ENCODE measurements at regions not wholly inside any gene's neighbourhood (a gene's known extent, or its start where the extent isn't known, plus 50 kb on each side); places are given as distances from the start of the nearest gene placed in this dataset.
"Not testable (repeated sequence)": the region's sequence is repeated elsewhere in the genome, so short reads cannot be mapped to it uniquely, and the experiment has no call there.

DNA sequence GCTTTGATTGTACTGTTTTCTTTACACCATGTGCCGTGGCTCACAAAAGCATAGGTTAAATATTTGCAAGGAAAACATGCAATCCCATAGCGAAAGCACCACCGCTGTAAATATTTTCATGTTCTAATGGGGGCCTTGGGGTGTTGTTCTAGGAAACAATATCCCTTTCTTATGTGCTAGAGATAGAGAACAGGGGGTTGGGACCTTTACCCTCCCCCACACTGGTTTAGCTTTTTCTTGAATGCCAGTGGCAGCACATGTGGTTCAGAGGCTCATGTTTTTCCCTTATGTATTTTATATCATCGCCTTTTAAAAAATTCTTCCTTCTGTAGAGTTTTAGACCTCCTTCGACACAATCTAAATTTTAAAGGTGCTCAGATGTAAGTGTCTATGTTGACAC is 422.6 kb upstream of the TENM3 start:
- ATAC-seq: no peak

DNA sequence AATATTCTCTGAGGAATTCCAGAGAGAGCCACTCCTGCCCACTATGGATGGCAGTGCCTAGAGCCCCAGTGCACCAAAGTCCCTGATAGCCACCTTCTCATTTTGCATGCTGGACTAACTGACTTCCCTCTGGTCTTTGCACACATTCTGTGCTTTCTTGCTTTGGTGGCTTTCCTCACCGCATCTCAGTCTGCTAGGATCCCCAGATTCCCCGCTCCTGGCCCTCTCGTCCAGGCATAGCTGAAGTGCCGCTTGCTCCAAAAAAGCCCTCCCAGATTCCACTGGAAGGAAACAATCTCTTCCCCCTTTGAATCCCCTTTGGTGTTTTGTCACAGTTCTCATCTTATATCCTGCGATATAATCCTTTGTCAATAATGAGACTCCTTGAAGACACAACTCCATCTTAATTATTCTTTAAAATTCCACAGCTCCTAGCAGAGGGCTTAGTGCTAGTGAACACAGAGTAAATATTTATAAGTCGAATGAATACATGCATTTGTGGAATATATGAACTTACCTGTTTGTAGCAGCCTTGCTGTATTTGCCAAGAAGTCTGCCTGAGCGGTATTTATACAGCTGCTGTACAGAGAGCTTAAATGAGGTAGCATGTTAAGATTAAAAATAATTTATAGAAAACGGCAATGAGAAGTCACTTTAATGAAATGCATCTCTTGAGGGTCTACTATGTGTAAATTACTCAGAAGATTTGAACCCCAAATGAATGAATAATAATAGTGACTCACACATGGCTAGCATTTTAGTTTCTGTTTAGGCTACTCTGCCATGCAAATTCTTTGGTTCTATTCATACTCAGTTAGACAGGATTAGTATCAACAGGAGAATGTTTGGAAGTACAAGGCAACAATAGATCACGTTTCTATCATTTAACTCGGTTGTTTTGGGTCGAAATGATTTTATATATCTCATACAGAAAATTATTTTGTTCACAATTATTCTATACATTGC is 421.9 kb upstream of the TENM3 start:
- no peak for ATAC-seq

GRCh38 chr4:181822005-181822375 is 421.2 kb upstream of the TENM3 start:
- ATAC-seq: no peak

DNA sequence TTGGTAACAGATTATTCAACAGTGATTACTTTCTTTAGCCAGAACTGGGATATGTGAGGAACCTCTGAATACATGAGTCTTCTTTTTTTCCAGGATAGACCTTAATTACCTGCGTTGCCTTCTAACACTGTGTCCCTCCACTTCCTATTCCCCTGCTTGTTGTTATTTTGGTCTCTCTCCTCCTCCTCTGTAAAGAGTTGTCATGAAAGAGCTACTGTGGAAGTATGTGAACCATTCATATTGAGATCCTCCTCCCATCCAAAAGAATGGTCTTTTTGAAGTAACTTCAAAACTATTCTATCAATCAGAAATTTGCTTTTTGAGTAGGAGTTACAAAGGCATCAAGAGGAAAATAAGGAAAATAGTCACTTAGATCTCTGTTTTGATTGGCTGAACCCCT is 420.0 kb upstream of the TENM3 start:
- no peak for ATAC-seq

DNA sequence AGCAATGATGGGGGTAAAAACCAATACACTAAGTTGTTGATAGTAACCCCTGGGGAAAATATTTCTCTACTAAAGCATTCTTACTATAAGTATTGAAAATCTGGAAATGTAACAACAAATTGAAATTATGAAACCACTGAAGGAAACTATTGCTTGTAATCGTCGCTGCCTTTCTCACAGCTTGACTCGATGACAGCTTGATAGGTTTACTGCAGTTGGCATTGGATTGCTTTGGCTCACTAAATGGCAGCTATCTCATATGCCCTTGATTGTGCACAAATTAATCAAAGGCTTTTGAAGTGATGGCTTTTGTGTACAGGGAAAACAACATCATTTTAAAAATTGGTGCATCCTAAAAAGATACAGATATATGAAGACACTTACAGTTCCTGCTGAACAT is 419.6 kb upstream of the TENM3 start:
- ATAC-seq: no peak

- ATAC-seq: no peak
Observed at GRCh38 chr4:181825564-181825963, 417.6 kb upstream of the TENM3 start.

DNA sequence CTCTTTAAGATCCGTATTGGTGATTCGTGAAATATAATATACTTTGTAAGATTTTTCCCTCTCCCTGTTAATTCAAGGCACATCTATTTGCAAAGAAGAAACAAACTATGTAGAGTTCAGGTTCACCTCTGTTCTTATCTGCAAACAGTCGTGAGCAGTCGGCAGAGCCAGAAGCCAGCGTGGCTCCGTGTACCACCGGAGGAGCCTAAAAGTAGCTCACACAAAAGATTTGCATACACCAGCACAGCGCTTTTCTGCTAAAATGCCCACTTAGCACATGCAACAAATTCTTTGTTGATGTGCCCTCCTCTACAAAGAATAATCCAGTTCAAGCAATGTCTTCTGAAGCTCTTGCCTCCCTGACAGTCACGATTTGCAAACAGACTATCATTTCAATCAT is 416.0 kb upstream of the TENM3 start:
- ATAC-seq: no peak

- ATAC-seq: no peak
Observed at GRCh38 chr4:181830404-181831035, 412.7 kb upstream of the TENM3 start.

- no peak for ATAC-seq
Observed at GRCh38 chr4:181834071-181834470, 409.1 kb upstream of the TENM3 start.

GRCh38 chr4:181835348-181835747 is 407.9 kb upstream of the TENM3 start:
- no peak for ATAC-seq

- ATAC-seq: no peak
Observed at GRCh38 chr4:181838253-181838652, 404.9 kb upstream of the TENM3 start.

DNA sequence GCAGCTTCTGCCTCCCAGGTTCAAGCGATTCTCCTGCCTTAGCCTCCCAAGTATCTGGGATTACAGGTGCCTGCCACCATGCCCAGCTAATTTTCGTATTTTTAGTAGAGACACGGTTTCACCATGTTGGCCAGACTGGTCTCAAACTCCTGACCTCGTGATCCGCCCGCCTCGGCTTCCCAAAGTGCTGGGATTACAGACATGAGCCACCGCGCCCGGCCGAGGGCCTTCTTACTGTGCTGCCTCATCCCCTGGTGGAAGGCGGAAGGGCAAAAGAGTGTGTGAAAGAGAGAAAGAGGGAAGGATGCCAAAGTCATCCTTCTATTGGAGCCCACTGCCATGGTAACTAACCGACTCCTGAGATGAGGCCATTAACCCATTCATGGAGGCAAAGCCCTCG is 399.4 kb upstream of the TENM3 start:
- not testable (repeated sequence) for ATAC-seq

- no peak for ATAC-seq
Observed at GRCh38 chr4:181845617-181846016, 397.6 kb upstream of the TENM3 start.

GRCh38 chr4:181846934-181847333 is 396.3 kb upstream of the TENM3 start:
- no peak for ATAC-seq

GRCh38 chr4:181848357-181848756 is 394.8 kb upstream of the TENM3 start:
- no peak for ATAC-seq

GRCh38 chr4:181849472-181849871 is 393.7 kb upstream of the TENM3 start:
- no peak for ATAC-seq

- no peak for ATAC-seq
Observed at GRCh38 chr4:181853881-181854511, 389.2 kb upstream of the TENM3 start.

GRCh38 chr4:181855307-181855706 is 387.9 kb upstream of the TENM3 start:
- ATAC-seq: no peak

- not testable (repeated sequence) for ATAC-seq
Observed at GRCh38 chr4:181857471-181857870, 385.7 kb upstream of the TENM3 start.

DNA sequence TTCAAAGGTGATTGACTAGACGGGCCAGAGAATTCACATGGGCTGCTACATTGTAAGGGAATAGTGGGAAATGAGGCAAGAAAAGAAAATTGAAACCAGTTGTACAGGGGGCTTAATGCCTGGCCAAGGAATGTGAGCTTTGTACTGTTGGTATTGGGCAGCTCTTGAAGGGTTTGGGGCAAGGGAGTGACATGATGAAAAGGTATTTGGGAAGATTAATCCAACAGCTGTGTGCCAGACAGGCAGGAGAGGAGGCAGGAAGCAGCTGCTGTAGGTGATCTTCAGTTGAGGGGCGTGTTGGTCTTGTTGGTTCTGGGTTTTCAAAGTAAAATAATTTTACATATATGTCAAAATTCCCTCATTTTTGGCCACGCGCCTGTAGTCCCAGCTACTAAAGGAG is 384.5 kb upstream of the TENM3 start:
- ATAC-seq: no peak

- no peak for ATAC-seq
Observed at GRCh38 chr4:181859439-181859838, 383.8 kb upstream of the TENM3 start.

- ATAC-seq: no peak
Observed at GRCh38 chr4:181860157-181860556, 383.0 kb upstream of the TENM3 start.

DNA sequence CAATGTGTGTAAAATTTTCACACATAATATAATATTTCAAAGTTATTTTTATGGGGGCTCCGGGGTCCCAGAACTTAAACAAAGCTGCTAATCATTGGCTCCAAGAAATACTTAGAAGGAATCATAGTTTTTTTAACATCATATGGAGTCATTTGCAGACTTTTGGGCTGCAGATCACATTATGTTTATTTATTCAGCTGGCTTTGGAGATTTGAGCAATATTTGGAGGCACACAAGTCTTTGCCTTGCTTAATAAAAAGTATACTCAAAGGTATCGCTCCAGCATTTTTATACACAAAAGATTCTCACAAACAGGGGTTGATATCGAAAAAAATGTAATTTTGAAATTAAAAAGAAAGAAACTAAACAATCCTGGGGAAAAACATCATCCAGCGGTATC is 382.5 kb upstream of the TENM3 start:
- ATAC-seq: no peak

GRCh38 chr4:181863856-181864255 is 379.3 kb upstream of the TENM3 start:
- no peak for ATAC-seq

All from activated CD4-positive, CD25-positive, alpha-beta regulatory T cell treated with anti-CD3 and anti-CD28 coated beads, Interleukin-2, amount 50 U/mL, for 24 hours (primary cell).